GM21529 (cell line): ENCODE measurements at regions not wholly inside any gene's neighbourhood (a gene's known extent, or its start where the extent isn't known, plus 50 kb on each side); places are given as distances from the start of the nearest gene placed in this dataset.
"Not testable (repeated sequence)": the region's sequence is repeated elsewhere in the genome, so short reads cannot be mapped to it uniquely, and the experiment has no call there.

Experiments used
- ATAC-seq: cut with Tn5 transposase; IDR thresholded peaks from one replicate; pipeline ENCODE4 v1.9.1; 2021; ENCODE audit not compliant: unreplicated experiment

GRCh38 chr7:115363916-115364315 is 442.0 kb downstream of the MDFIC start:
- no peak for ATAC-seq

- no peak for ATAC-seq
Measured at GRCh38 chr7:115359955-115360354, 438.1 kb downstream of the MDFIC start.

- ATAC-seq = no peak
Measured at GRCh38 chr7:115359119-115359518, 437.2 kb downstream of the MDFIC start.

DNA sequence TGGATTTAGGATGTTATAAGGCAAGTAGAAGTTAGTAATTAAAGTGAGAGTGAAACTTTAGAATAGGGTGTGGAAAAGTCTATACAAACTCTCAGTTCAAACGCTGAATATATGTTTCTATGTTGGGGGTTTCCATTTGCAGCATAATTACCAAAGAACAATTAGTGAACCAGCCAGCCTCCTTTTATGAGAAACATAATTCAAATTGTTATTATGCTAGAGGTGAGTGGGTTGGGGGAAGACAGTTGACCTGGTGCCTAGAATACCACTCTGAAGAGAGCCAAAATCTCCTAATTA is 435.8 kb downstream of the MDFIC start:
- no peak for ATAC-seq

DNA sequence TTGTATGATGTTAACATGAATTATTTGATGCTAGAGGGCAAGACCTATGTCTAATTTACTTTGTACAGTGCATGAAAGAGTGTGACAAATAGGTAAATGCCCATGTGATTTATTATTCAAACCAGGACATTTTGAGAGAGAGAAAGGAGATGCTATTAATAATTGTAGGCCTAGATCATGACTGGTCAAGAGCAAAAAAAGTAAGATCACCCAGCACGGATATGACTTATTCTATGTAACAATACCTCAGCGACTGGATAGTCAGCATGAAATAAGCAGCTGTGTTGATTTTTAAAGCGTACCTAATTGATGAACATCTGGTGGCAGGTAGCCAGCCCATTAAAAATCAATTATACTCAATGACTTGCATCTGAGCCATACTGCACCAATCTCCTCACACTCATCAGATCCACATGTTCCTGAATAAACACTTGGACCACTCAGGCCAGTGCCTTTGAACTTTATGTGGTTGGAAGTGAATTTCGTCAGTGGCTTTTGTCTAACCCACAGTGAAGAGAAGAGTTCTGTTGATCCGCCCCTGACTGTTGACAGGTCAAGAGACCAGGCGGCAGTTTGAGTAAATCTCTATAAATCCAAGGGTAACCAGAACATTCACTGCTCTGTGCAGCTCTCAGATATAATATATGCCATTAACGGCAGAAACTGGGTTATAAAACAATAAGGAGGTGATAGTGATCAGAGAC is 435.3 kb downstream of the MDFIC start:
- ATAC-seq = no peak

- peak; percentile 58 for ATAC-seq
Measured at GRCh38 chr7:115356139-115356746, 434.3 kb downstream of the MDFIC start.

- no peak for ATAC-seq
Measured at GRCh38 chr7:115354925-115355324, 433.0 kb downstream of the MDFIC start.

- ATAC-seq = no peak
Measured at GRCh38 chr7:115352375-115352774, 430.5 kb downstream of the MDFIC start.

- ATAC-seq = no peak
Measured at GRCh38 chr7:115350764-115351163, 428.9 kb downstream of the MDFIC start.

DNA sequence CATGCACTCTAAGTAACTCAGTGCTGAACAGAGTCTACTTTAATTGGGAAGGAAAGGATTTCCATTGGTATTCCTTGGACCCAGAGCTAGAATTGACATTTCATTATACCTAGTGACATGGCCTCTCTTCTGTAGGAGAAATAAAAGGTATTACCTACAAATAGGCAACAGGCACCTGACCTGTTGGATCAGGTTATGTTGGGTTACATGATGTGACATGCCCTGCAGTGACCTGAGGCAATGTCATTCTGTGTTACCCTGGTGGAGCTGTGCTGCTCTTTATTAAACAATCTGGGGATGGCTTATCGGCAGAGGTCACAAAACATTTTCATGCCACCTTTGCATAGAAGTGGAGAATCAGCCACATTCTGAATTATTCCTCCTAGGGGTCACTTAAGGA is 427.7 kb downstream of the MDFIC start:
- ATAC-seq = no peak

DNA sequence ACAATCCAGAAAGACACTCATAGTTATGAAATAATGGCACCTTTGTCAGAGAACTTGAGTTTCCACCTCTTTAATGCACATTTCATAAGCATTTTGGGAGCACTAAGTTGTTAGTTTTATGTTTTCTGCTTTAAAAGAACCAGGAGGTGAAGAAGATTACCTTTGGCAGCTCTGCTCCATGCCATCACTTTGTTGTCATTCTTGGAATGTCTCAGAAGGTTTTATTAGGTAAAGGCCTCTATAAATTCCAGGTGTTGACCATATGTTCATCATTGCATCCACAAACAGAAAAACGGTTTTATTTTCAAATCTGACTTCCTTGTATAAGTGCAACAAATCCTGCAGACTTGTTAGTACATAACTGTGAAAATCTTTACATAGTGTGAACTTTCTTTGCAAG is 424.8 kb downstream of the MDFIC start:
- no peak for ATAC-seq

DNA sequence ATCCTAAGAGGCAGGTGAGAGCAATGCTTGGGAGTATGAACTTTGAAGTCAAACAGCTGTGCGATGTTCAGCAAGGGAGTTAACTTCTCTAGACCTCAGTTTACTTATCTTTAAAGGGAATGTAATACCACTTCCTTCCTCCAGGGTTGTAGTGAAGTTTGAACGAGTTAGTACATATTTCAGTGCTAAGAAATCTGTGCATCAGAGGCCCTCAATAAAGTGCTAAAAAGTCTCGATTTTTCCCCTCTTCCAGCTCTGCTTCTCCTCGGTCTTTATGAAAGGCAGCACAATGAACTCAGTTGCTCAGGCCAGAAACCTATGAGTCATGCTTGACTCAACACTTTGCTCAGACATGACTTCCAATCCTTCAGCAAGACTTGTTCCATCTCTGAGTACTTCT is 418.9 kb downstream of the MDFIC start:
- ATAC-seq = peak; percentile 56

- no peak for ATAC-seq
Measured at GRCh38 chr7:115338016-115338415, 416.1 kb downstream of the MDFIC start.

GRCh38 chr7:115332691-115333090 is 410.8 kb downstream of the MDFIC start:
- no peak for ATAC-seq

DNA sequence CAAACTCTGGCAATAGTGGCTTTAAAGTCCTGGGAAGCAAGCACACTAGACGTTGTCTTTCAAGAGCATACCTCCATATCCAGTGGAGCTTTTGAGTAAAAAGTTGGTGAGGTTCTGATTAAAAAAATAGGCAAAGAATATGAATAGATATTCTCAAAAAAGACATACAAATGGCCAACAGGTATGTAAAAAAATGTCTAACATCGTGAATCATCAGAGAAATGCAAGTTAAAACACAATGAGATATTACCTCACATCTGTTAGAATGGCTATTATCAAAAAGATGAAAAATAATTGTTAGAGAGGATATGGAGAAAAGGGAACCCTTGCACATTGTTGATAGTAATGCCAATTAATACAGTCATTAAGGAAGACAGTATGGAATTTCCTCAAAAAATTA is 407.1 kb downstream of the MDFIC start:
- ATAC-seq = no peak

- ATAC-seq = no peak
Measured at GRCh38 chr7:115328018-115328417, 406.1 kb downstream of the MDFIC start.

DNA sequence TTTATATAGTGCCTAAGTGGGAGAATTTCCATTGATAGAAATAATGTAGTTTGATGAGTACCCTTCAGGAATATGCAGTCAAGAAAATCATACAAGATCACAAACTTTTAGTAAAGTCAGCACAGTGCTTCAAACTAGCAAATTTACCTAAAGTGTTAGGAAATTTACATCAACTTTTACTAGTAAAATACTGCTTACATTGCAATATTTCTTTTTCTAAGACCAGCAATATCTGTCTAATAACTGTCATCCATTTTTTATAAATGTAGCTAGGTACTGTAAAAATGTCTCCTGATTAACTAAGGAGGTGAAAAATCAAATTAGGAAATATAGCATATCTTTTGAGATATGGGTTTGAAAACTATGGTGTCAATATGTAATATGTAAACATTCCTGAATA is 405.4 kb downstream of the MDFIC start:
- ATAC-seq = no peak

DNA sequence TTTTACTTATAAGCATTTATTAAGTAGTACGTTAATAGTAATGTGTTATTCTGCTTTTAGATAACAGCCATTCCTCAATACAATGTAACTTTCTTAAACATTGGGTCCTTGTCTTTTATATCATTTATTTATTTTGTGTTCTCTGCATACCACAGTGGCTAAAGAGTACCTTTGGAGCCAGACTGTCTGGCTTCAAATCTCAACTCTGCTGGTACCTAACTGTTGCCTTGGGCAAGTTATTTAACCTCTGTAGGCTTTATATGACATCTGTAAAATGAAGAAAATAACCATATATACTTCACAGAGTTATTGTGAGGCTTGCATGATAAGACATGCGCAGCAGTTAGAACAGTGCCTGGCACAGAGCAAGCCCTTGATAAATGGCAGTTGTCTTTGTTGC is 397.6 kb downstream of the MDFIC start:
- no peak for ATAC-seq

DNA sequence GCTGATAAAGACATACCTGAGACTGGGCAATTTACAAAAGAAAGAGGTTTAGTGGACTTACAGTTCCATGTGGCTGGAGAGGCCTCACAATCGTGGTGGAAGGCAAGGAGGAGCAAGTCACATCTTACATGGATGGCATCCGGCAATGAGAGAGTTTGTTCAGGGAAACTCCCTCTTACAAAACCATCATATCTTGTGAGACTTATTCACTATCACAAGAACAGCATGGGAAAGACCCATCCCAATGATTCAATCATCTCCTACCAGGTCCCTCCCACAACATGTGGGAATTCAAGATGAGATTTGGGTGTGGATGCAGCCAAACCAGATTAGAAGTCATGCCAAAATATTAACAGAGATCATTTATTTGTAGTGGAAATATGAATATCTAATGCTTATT is 388.4 kb downstream of the MDFIC start:
- ATAC-seq = not testable (repeated sequence)

DNA sequence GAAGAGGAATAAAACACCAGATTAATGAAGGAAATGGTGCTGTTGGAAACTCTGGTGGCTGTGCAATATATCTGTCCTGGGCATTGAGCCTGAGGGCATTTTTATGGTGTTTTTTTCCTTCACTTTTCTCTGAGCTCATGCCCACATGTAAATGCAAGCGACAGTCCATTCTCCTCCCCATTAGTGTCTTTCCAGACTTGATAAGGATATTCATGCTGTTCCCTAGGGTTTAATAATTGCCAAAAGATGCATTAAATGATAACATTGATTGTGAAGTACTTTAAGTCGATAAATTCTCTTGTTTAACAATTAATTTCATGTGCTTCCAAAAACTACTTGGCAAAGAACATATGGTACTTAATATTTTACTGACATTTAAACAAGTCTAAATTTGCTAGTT is 384.7 kb downstream of the MDFIC start:
- no peak for ATAC-seq

DNA sequence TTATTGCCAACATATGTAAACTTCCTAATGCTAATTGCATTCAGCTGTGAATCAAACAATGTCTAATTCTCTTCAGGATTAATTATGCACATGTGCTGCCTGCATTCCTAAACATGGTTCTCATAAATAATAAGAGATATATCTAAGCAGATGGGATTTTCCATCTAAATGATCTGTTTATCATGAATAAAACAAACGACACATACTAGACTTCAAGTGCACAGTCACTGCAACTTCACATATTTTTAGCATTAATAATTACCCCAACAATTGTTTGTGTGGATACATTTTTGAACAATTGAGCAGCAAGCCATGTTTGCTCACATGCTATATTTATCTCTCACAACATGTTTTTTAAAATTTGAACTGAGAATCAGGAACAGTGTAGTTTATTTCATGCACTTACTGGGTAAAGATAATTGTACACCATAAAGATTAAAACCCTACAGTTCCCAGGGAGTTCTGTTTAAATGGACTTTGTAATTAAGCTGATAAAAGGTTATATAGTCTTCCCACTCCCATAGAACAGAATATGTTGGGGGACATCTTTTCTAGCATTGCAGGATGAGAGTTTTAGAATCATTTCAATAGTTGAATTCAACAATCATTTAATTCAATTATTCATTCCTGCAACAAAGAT is 378.5 kb downstream of the MDFIC start:
- ATAC-seq = no peak

DNA sequence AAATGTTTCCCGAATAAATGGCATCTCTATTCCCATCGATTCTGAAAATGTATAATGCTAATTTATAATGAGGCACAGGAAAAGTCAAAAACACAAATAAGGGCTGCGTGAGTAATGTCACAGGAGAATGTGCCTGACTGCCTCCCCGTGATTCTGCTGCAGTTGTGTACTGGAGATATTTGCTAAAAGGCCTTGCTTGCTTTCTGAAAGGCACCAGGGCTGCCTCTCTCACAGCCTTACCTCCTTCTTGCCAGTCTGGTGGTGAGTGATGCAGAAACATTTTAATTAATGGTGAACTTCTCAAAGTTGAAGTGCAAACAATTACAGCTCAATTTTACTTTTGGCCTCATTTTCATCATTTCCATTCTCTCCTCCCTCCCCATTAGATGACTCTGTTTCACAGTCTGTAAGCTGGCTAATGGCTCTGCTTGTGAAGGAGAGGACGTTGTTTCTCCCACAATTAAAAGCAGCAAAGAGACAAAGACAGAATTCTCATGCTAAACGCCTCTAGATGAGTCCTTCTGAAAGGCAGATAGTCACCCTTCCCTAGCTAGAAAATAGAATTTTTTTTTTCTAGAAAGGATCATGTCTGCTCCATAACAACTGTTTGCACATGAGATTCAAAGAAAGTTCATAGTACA is 377.6 kb downstream of the MDFIC start:
- ATAC-seq = no peak
